HTR-8/SVneo (cell line): ENCODE measurements at regions not wholly inside any gene's neighbourhood (a gene's known extent, or its start where the extent isn't known, plus 50 kb on each side); places are given as distances from the start of the nearest gene placed in this dataset.
A peak's percentile ranks its signal among the peaks of the same experiment; 100 is the strongest.
"Not testable (repeated sequence)": the region's sequence is repeated elsewhere in the genome, so short reads cannot be mapped to it uniquely, and the experiment has no call there.

Experiments used
- DNase-seq: peaks from one replicate; pipeline ENCODE4 v3.0.0; 2011; ENCODE audit warnings: low spot score, mixed read lengths; ENCODE audit not compliant: insufficient read length
- FAIRE-seq: peaks from 2 replicates; lab custom pipeline; 2011; peaks lifted over from hg19 to GRCh38; lab: Jason Lieb, UNC

- FAIRE-seq (no peak), DNase-seq (peak; percentile 21)
Observed at GRCh38 chr5:169416583-169417196, 115.8 kb upstream of the SLIT3 start.

- FAIRE-seq (no peak), DNase-seq (no peak)
Observed at GRCh38 chr5:169415948-169416347, 115.0 kb upstream of the SLIT3 start.

- no peak for FAIRE-seq
Observed at GRCh38 chr5:169415371-169415770, 114.4 kb upstream of the SLIT3 start.

GRCh38 chr5:169413416-169413815 is 112.5 kb upstream of the SLIT3 start:
- FAIRE-seq = no peak
- no peak for DNase-seq

More at GRCh38 chr5:169415371-169415770, 114.4 kb upstream of the SLIT3 start:
- DNase-seq = no peak

- DNase-seq (no peak), FAIRE-seq (no peak)
Observed at GRCh38 chr5:169412831-169413230, 111.9 kb upstream of the SLIT3 start.

GRCh38 chr5:169411786-169412430 is 111.0 kb upstream of the SLIT3 start:
- FAIRE-seq (no peak), DNase-seq (no peak)

GRCh38 chr5:169410996-169411783 is 110.3 kb upstream of the SLIT3 start:
- DNase-seq (no peak), FAIRE-seq (no peak)

- FAIRE-seq = no peak
- no peak for DNase-seq
Observed at GRCh38 chr5:169408731-169409130, 107.8 kb upstream of the SLIT3 start.

- DNase-seq (no peak), FAIRE-seq (no peak)
Observed at GRCh38 chr5:169408171-169408570, 107.2 kb upstream of the SLIT3 start.

- FAIRE-seq (no peak), DNase-seq (no peak)
Observed at GRCh38 chr5:169404223-169404622, 103.3 kb upstream of the SLIT3 start.

- DNase-seq (no peak), FAIRE-seq (no peak)
Observed at GRCh38 chr5:169398515-169398914, 97.6 kb upstream of the SLIT3 start.

- FAIRE-seq = no peak
- no peak for DNase-seq
Observed at GRCh38 chr5:169395136-169395535, 94.2 kb upstream of the SLIT3 start.

GRCh38 chr5:169394371-169394770 is 93.4 kb upstream of the SLIT3 start:
- no peak for FAIRE-seq
- no peak for DNase-seq

- no peak for FAIRE-seq
- no peak for DNase-seq
Observed at GRCh38 chr5:169393907-169394306, 93.0 kb upstream of the SLIT3 start.

GRCh38 chr5:169390265-169390664 is 89.3 kb upstream of the SLIT3 start:
- DNase-seq (no peak), FAIRE-seq (no peak)

GRCh38 chr5:169389318-169389717 is 88.4 kb upstream of the SLIT3 start:
- FAIRE-seq (no peak), DNase-seq (no peak)

- FAIRE-seq = no peak
- DNase-seq = no peak
Observed at GRCh38 chr5:169385636-169386035, 84.7 kb upstream of the SLIT3 start.

GRCh38 chr5:169384661-169385060 is 83.7 kb upstream of the SLIT3 start:
- DNase-seq (no peak), FAIRE-seq (no peak)

GRCh38 chr5:169374761-169375160 is 73.8 kb upstream of the SLIT3 start:
- no peak for FAIRE-seq

GRCh38 chr5:169374111-169374510 is 73.2 kb upstream of the SLIT3 start:
- FAIRE-seq (no peak), DNase-seq (no peak)

More at GRCh38 chr5:169374761-169375160, 73.8 kb upstream of the SLIT3 start:
- no peak for DNase-seq

- DNase-seq, FAIRE-seq: not testable (repeated sequence)
Observed at GRCh38 chr5:169371801-169372200, 70.9 kb upstream of the SLIT3 start.
